ENCODE measurements at regions not wholly inside any gene's neighbourhood (a gene's known extent, or its start where the extent isn't known, plus 50 kb on each side); places are given as distances from the start of the nearest gene placed in this dataset.

DNA sequence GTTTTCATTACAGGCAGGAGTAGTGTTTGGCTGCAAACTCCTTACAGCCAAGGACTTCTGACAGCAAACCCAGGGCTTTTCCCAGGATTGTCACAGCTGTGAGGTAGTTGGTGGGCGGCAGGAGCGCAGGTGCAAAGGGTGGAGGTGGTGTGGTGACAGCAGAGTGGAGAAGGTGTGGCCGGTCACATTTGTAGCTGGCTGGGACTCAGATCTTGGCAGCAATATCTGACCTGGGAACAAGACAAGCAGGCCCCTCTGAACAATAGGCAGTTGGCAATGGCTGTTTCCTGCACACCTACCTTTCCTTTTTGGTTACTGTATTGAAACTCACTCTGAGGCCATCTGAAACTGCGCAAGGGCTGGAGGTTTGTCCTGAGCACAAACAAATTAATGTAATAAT, 327.3 kb downstream of the COG6 start:
- TF ChIP-seq, protein P1, sequence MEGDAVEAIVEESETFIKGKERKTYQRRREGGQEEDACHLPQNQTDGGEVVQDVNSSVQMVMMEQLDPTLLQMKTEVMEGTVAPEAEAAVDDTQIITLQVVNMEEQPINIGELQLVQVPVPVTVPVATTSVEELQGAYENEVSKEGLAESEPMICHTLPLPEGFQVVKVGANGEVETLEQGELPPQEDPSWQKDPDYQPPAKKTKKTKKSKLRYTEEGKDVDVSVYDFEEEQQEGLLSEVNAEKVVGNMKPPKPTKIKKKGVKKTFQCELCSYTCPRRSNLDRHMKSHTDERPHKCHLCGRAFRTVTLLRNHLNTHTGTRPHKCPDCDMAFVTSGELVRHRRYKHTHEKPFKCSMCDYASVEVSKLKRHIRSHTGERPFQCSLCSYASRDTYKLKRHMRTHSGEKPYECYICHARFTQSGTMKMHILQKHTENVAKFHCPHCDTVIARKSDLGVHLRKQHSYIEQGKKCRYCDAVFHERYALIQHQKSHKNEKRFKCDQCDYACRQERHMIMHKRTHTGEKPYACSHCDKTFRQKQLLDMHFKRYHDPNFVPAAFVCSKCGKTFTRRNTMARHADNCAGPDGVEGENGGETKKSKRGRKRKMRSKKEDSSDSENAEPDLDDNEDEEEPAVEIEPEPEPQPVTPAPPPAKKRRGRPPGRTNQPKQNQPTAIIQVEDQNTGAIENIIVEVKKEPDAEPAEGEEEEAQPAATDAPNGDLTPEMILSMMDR (conservative IDR thresholded peaks at IDR 0.05; ENCODE audit: low read length) = no peak
- TF ChIP-seq EZH2phosphoT487 (IDR thresholded peaks at IDR 0.05; ENCODE audit: borderline replicate concordance, low read depth, low read length) = no peak
